ENCODE measurements at regions not wholly inside any gene's neighbourhood (a gene's known extent, or its start where the extent isn't known, plus 50 kb on each side); places are given as distances from the start of the nearest gene placed in this dataset.

DNA sequence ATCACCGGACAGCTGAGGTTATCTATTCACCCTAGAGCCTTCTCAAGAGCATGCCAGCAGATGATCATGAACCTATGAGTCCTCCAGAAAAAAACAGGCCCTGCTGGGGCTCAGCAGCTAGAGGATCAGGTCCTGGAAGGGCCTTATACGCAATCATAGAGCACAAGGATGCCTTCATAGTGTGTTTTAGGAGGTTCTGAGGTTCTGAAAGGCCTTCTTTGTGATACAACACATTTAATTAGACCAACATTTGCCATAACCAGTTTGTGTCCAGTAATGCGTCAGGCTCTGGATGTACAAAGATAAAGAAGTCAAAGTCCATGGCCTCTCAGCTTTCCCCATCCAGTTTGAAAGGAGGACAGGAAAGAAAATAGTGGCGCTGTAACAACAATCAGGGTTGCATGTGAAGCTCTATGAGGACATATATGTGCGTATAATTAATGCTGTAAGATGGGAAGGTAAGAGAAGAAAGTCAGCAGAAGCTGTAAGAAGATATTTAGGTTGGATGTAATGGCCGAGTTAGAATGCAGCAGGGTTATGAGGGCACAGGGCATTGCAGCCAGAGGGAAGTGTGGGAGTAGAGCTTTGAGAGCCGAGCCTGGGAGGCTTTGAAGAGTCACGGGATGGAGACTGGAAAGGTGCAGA, 302.6 kb upstream of the TBL1XR1 start:
- intact Hi-C loops (cut with DNase I; ENCODE audit: low total_unique reads): no loop called here
- TF ChIP-seq POLR2AphosphoS5 (IDR thresholded peaks at IDR 0.05): no peak
- TF ChIP-seq, protein P1, sequence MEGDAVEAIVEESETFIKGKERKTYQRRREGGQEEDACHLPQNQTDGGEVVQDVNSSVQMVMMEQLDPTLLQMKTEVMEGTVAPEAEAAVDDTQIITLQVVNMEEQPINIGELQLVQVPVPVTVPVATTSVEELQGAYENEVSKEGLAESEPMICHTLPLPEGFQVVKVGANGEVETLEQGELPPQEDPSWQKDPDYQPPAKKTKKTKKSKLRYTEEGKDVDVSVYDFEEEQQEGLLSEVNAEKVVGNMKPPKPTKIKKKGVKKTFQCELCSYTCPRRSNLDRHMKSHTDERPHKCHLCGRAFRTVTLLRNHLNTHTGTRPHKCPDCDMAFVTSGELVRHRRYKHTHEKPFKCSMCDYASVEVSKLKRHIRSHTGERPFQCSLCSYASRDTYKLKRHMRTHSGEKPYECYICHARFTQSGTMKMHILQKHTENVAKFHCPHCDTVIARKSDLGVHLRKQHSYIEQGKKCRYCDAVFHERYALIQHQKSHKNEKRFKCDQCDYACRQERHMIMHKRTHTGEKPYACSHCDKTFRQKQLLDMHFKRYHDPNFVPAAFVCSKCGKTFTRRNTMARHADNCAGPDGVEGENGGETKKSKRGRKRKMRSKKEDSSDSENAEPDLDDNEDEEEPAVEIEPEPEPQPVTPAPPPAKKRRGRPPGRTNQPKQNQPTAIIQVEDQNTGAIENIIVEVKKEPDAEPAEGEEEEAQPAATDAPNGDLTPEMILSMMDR (IDR thresholded peaks at IDR 0.05 in 8 of 11, conservative IDR thresholded peaks at IDR 0.05 in 3 of 11): no peak
- TF ChIP-seq POLR2A (IDR thresholded peaks at IDR 0.05): no peak
- H3K4me1 ChIP-seq: peaks cover 0 to 3% (median 0%) of the 10 kb centered on the region in 6 donors
- H3K9me3 ChIP-seq: peaks cover 0 to 4% (median 0%) of the 10 kb centered on the region in 8 donors
- H3K27me3 ChIP-seq (replicated peaks in 1 of 7): no peaks in the 10 kb centered on the region
- H3K4me3 ChIP-seq: no peak overlapping the region
- 71 to 86% (median 78%) methylated on average over 8 of the region's 8 CpGs for WGBS, 5 donors
- DNase-seq: no peak
- peak overlapping the region in 6 of 8 donors; percentile 1 to 57 (median 31) for H3K27ac ChIP-seq
- no peaks in the 10 kb centered on the region for H3K36me3 ChIP-seq

DNA sequence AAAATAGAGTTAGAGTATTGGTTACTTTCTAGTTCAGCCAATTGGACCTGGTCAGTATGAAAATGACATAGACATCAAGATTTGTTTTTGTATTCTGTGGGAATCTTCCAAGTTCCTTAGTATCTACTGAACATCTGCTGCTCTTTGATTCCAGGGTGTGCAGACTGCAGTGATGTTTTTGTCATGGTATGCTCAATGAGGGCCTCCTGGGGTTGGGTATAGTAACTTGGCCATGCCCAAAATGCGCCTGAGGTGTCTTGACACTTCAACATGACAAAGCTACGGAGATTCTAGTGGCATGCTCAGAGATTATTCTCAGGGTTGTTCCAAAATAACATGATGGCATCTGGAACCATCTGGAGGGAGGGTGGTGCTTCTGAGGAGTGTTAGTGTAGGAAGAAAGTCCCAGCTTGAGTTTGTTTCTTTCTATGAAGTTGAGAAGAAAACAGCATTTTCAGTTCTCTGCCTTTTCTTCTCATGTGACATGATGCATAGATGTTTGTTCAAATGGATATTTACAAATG, 313.5 kb upstream of the TBL1XR1 start:
- no peak for DNase-seq
- 79 to 98% (median 87%) methylated on average over 2 of the region's 2 CpGs for WGBS, 5 donors
- TF ChIP-seq POLR2AphosphoS5 (IDR thresholded peaks at IDR 0.05): no peak
- TF ChIP-seq, protein P1 (IDR thresholded peaks at IDR 0.05 in 8 of 11, conservative IDR thresholded peaks at IDR 0.05 in 3 of 11): no peak
- no peak for TF ChIP-seq POLR2A (IDR thresholded peaks at IDR 0.05)
- H3K4me3 ChIP-seq: no peak overlapping the region
- H3K9me3 ChIP-seq: no peaks in the 10 kb centered on the region
- H3K27me3 ChIP-seq (replicated peaks in 1 of 7): no peaks in the 10 kb centered on the region
- no peak overlapping the region for H3K27ac ChIP-seq
- H3K36me3 ChIP-seq: no peaks in the 10 kb centered on the region
- intact Hi-C loops (cut with DNase I; ENCODE audit: low total_unique reads): no loop called here
- peaks cover 0 to 16% (median 1%) of the 10 kb centered on the region in 6 donors for H3K4me1 ChIP-seq

DNA sequence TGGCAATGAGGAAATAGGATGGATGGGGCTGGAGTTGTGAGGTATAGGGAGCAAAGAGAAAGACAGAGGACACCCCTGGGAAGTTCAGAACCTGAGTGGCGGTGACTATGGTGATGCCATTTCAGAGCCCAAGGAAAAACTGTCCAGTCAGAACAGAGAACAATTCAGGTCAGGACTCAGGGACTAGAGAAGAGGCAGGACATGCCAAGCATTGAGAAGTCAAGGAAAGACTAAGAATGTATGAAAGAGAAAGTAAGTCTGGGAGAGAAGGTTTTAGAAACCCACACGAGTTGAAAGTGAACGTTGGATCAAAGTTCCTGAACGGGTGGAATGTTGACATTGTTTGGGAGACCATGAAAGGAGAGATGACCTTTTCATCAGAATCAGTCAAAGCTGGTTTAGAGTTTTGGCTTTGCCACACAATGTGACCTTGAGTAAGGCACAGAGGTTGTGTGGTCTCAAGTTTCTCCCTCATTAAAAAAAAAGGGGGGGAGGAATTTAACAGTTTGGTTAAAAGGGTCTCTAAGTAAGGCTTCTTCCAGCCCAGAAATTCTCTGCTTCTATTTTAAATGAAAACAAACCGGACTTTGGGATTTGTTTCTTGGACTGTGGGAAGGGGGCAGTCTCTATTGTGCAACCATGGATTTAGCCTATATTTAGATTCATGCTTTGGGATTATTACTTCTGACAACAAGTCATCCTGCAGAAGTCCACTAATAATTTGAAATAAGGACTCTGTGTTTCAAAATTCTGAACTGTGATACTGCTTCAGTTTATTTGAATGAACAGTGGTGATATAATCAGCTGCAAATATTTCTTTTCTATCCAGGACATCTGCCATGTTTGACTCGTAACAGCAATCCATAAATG, 315.9 kb upstream of the TBL1XR1 start:
- DNase-seq: no peak
- no peak overlapping the region for H3K4me3 ChIP-seq
- H3K9me3 ChIP-seq: no peaks in the 10 kb centered on the region
- 77 to 86% (median 85%) methylated on average over 6 of the region's 6 CpGs for WGBS, 5 donors
- TF ChIP-seq, protein P1 (IDR thresholded peaks at IDR 0.05 in 8 of 11, conservative IDR thresholded peaks at IDR 0.05 in 3 of 11): no peak
- H3K27me3 ChIP-seq (replicated peaks in 1 of 7): no peaks in the 10 kb centered on the region
- intact Hi-C loops (cut with DNase I; ENCODE audit: low total_unique reads): no loop called here
- H3K36me3 ChIP-seq: no peaks in the 10 kb centered on the region
- H3K4me1 ChIP-seq: peaks cover 0 to 31% (median 12%) of the 10 kb centered on the region in 6 donors
- peak overlapping the region in 5 of 8 donors; percentile 2 to 59 (median 47) for H3K27ac ChIP-seq

All from spleen (tissue), 11 donors.